Jurkat, Clone E6-1 (cell line): ENCODE measurements at regions not wholly inside any gene's neighbourhood (a gene's known extent, or its start where the extent isn't known, plus 50 kb on each side); places are given as distances from the start of the nearest gene placed in this dataset.

ENCODE experiments used
- DNase-seq: peaks from one replicate; pipeline ENCODE4 v3.0.0-alpha.2; 2011; ENCODE audit warnings: low read depth, low spot score
- H3K4me3 ChIP-seq: 2 replicates; pipeline ENCODE4 v1.5.1; 2011; ENCODE audit warnings: mild to moderate bottlenecking, low read length, control low read depth, moderate library complexity

DNA sequence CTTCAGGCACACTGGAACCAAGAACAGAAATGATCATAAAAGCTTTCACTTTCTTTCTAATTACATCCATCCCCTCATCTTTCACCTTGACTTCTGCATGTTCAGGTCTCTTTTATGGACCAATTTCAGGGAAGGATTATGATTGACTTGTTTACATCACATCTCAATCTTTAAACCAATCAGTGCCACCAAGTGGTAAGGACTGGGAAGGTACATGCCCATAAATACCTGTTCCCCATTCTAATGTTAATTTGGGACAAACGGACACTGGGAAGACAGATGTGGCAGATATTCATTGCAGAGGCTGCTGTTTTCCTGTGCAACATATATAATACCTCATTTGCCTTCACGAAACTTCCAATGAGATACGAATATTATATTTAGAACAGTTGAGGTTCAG lies 978.1 kb downstream of the GALC start:
- H3K4me3 ChIP-seq = no peak overlapping the region
- no peak for DNase-seq

DNA sequence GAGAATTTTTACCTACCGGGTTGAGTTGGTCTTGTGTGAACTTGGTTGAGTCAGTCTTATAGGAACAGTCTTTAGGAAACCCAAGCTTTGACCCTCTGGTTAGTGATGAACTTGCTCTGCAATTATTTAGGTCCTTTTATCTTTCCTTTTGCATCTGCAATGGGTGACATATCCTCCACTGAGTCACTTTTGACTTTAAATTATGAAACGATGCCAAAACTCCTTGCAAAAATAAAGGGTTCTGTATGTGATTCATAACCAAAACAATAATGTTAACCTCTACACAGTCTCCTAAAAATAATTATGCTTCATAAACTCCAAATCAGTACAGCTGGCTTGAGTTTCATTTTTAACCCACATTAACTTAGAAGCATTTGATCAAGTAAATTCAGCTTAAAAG lies 979.4 kb downstream of the GALC start:
- H3K4me3 ChIP-seq = no peak overlapping the region
- no peak for DNase-seq

DNA sequence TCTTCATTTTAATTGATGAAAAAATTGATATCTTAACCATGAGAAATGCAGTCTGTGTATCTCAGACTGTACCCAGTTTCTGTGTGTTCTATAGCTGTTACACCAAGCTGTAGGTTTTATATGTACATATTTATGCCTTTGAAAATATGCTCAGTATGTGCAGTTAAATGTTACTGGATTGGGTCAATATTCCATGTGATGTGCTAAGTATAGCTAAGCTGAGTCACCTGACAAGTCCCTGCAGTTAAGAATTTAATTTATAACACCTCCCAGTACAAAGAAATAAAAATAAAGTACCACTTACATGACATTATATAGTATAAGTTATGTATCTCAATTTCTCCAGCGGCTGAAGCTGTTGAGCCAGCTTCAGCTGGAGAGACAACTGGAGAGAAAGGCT lies 984.0 kb downstream of the GALC start:
- H3K4me3 ChIP-seq = no peak overlapping the region
- no peak for DNase-seq

DNA sequence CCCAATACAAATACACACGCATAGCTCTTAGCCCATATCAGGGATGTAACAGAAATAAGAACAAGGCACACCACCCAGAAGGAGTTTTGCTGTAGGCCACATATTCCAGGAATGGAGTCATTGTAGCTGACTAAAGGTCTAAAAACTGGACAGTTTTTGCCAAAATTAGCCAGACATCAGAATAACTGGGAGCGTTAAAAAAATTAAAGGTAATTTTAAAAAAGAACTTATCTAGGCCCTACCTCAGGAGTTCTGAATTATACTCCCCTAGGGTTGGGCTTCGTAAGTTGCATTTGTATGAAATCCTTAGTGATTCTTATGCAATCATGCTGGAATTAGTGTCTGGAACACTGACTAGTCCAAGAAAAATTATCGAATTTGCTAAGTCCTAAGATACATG lies 987.7 kb downstream of the GALC start:
- no peak for DNase-seq
- no peak overlapping the region for H3K4me3 ChIP-seq

DNA sequence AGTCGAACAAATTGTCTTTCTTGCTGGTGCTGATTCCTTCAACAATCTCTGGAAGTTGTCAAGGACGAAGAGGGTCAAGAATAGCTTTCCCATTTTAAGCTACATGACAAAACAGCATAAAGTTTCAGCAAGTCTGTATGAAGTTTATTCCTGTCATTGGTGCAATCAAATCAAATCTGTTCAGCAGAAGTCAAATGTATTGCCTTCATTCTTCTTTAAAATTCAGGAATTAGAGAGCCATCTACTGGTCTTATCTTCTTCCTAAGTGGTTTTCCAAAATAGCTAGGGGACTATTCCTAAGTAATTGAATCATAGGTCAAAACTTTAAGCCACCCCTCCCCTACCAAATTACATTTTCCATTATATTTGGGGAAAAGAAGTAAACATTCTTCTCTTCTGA lies 990.2 kb downstream of the GALC start:
- no peak for DNase-seq

DNA sequence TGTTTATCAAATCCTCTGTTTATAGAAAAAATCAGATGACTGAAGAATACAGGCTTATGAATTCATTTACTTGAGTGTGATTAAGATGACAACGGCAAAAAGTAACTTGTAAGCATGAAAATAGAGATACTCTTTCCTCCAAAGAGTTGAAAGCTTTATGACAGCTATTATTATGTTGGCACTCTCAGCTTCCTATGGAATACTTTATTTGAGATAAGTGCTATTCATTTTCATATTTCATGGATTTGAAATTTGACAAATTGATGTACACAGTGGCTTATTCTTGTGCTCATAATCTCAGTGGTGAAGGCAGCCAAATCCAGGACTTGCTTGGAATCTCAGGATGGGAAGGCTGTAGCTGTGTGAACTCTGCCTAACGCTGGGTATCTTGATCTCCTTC lies 991.6 kb downstream of the GALC start:
- H3K4me3 ChIP-seq = no peak overlapping the region
- DNase-seq = no peak

More for the DNA sequence above, 990.2 kb downstream of the GALC start:
- H3K4me3 ChIP-seq = no peak overlapping the region

DNA sequence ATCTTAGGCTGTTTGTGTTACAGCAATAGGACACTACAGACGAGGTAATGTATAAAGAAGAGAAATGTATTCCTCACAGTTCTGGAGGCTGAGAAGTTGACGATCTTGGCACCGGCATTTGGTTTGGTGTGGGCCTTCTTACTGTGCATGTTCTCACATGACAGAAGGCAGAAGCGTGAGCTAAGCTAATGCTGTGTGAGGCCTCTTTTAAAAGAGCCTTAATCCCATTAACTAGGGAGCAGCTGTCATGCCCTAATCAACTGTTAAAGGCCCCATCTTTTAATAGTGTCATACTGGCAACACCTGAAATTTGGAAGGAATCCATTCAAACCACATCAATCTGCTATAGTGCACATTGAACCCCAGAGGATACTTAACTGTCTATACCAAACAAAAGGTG lies 992.9 kb downstream of the GALC start:
- H3K4me3 ChIP-seq = no peak overlapping the region

DNA sequence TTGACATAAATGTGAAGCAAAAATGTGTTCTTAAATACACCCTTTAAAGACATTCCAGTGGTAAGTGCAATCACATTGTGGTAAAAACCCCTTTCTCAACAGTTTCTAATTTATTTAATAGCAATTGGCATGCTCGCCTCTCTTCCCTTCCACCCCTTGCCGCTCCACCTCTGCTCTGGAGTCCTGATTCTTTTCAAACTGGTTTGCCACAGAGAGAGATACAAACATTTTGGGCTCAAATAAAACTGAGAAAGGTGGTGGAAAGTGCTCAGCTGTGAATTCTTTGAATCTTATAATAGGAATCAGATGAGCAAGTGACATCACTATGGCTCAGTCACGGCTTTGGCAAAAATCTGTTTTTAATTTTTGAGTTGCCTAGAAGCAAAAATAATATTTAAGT lies 993.9 kb downstream of the GALC start:
- DNase-seq = no peak
- no peak overlapping the region for H3K4me3 ChIP-seq

More for the DNA sequence above, 992.9 kb downstream of the GALC start:
- DNase-seq = no peak

DNA sequence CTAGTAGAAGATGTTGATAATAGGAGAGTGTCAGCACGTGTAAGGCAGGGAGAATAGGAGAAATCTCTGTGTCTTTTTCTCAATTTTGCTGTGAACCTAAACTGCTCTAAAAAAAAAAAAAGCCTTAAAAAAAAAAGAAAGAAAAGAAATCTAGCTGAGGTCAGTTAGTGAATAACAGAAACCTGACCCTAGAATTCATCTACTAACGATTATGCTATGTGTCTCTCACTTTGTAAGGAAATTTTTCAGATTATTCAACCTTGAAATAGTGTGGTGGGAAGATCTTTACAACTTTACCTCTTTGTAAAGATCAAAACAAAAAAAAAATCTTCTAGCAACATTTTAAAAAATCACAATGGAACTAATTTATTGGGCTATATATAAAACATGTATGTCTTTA lies 995.7 kb downstream of the GALC start:
- H3K4me3 ChIP-seq = no peak overlapping the region
- DNase-seq = no peak

DNA sequence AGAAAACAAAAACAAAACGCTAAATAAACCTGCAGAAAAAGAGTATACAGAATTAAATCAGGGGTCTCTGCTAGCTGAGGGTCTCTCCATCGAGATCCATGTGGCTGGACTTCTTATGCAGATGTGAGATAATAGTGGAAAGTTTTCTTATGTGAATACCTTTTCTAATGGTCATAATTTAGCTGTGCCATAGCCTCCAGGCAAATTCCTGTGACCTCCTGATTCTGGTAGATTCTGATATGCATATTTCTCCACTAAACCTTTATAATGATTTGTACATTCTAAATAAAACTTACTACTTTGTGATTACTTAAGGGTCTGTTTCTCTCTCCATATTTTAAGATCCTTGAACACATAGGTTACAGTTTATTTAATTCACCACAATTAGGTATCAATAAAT lies 1002.6 kb downstream of the GALC start:
- no peak overlapping the region for H3K4me3 ChIP-seq
- DNase-seq = no peak

DNA sequence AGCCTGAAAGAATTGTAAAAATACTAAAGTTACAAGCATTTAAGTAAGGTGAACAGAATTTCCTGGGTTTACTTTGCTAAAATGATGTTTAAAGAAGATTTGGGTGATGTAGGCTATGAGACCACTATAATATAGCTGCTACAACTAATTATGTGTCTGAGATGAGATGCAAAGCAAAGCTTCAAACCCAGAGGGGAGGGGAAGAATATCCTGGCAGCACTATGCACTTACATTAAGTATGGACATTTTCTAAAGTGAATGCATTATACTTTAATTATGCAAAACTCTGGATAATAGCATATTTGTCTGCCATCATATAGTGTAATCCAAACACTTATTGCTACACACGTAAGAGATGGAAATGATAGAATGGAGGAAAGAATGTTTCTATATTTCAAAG lies 1003.7 kb downstream of the GALC start:
- no peak overlapping the region for H3K4me3 ChIP-seq

DNA sequence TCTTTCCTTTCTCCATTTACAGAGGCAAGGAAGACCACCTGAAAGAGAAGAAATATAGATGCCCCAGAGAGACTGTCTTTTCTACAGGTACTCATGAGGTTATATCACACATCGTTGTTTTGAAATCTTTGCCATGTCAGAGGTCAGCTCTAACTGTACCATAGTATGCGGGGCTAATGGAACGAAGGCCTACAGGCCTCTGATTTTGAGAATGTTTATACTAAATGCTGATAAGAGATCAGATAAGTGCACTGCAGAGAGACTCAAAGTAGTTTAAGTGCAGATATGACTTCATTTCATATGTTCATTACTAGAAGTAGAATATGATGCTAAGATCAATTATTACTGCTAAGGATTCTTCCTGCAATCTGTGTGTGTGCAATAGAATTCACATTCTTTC lies 1005.0 kb downstream of the GALC start:
- DNase-seq = no peak
- H3K4me3 ChIP-seq = no peak overlapping the region

More for the DNA sequence above, 1003.7 kb downstream of the GALC start:
- no peak for DNase-seq

DNA sequence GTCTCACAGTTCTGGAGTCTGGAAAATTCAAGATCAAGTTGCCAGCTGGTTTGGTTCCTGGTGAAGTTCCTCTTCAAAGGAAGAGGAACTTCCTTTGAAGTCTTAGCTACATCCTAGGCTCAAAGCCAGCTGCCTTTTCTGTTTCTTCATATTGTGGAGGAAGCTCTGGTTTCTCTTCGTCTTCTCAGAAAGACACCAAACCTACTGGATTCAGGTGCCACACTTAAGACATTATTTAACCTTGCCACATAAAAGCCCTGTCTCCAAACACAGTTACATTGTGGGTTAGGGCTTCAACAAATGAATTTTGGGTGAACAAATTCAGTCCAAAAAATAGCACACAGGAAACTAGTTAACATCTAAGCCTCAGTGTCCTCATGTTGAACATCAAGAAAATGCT lies 1019.8 kb downstream of the GALC start:
- peak; percentile 45 for DNase-seq

DNA sequence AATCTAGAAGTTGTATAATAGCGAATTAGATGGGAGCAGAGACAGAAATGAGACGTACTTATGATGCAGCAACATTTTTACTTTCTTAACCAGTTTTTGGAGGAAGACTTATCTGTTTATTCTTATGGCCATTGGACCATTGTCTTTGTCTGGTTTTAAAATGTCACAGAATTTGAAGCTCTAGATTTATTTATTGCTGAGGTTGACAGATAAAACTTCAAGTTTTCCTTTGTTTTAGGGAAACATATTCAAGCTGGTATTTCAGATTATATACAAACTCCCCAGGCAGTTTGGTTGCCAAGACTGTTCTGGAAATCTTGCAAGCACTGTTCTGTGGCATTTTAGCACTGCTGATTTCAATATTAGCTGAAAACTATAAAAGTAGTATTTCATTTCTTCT lies 1021.7 kb downstream of the GALC start:
- H3K4me3 ChIP-seq = no peak overlapping the region
- no peak for DNase-seq

More for the DNA sequence above, 1019.8 kb downstream of the GALC start:
- no peak overlapping the region for H3K4me3 ChIP-seq

DNA sequence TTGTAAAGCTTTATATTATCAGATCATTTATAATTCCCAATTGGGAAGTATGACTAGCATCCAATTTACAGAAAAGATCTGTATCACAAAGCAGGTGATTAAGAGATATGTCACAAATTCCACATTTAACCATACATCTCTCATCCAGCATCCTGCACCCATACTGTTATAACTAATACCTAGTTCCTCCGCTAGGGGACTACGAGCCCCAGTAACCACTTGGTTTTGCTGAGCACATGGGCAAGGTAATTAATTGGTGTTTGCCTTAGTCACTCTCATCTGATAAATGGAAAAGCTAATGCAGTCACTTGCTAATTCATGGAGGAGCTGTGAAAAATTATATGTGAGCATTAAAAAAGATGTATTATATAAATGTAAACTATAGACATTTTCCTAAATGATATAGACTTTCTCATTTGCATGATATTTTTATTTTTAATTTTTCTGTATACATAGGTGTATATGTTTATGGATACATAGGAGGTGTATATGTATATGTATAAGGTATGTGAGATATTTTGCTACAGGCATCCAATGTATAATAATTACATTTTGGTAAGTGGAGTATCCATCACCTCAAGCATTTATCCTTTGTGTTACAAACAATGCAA lies 1031.8 kb downstream of the GALC start:
- peak; percentile 27 for DNase-seq
- H3K4me3 ChIP-seq = no peak overlapping the region

DNA sequence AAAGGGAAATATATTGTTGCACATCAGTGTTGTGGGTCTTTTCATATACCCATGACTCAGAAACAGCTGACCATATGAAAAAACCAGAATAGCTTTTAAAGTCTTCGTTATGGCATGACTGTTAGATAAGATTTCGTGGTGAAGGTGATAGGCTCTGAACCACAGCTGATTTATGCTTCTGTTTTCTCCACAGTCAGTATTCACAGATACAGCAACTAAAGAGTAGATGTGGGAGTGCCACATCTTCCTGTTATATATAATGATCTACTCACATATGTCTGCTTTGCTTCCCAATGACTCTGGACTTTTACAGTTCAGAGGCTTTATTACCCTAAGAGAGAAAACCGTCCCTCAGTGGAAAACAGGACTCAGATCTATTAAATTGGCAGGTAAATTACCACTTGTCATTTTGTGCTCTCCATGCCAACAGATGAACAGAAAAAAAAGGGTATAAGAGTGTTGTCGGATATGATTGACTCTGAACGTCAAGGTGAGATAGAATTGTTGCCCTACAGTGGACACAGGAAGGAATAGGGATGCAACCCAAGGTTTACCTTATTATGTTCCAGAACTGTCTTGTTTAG lies 1037.1 kb downstream of the GALC start:
- DNase-seq = no peak
- no peak overlapping the region for H3K4me3 ChIP-seq

DNA sequence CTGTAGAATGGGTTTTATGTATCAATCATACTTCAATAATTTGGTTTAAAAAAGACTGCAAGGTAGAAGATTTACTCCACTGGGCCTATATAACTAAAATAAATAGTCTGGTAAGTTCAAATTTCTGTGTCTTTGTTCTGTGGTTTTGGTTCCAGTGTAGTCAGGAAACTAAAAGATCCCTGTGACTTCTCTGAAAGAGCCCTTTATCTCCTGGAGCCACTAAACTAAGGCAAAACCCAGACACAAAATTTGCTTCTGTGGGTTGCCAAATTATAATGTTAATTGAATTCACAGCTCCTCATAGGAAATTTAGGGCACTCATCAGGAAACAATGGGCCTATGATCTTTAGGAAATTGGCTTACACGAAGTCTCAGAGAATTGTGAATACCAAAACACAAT lies 1038.4 kb downstream of the GALC start:
- H3K4me3 ChIP-seq = no peak overlapping the region
- DNase-seq = no peak

DNA sequence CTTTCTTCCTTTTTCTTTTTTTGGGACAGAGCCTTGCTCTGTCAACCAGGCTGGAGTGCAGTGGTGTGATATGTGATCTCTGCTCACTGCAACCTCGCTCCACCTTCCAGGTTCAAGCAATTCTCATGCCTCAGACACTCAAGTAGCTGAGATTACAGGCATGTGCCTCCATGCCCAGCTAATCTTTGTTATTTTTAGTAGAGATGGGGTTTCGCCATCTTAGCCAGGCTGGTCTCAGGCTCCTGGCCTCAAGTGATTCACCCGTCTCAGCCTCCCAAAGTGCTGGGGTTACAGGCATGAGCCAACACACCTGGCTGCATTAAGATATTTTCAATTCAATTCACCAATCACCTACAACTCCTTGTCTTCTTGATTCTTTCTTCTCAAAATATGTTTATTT lies 1046.5 kb downstream of the GALC start:
- no peak for DNase-seq
- no peak overlapping the region for H3K4me3 ChIP-seq

DNA sequence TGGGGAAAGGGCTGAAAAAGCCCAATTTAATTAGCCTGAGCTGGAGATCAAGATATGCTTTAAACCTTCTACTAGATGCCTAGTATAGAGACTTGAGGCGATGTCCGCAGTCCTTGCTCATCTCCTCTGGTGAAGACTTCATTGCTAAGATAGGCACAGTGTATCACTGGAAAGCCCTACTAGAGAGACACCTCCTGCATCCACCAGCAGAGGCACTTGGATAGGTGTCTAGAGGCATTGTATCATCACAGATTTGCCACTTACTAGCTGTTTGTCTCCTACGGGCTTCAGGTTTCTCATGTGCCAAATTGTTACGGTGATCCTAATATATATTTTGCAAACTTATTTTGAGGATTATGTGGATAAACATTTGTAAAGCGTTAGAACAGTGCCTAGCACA lies 1048.5 kb downstream of the GALC start:
- no peak for DNase-seq
- no peak overlapping the region for H3K4me3 ChIP-seq

DNA sequence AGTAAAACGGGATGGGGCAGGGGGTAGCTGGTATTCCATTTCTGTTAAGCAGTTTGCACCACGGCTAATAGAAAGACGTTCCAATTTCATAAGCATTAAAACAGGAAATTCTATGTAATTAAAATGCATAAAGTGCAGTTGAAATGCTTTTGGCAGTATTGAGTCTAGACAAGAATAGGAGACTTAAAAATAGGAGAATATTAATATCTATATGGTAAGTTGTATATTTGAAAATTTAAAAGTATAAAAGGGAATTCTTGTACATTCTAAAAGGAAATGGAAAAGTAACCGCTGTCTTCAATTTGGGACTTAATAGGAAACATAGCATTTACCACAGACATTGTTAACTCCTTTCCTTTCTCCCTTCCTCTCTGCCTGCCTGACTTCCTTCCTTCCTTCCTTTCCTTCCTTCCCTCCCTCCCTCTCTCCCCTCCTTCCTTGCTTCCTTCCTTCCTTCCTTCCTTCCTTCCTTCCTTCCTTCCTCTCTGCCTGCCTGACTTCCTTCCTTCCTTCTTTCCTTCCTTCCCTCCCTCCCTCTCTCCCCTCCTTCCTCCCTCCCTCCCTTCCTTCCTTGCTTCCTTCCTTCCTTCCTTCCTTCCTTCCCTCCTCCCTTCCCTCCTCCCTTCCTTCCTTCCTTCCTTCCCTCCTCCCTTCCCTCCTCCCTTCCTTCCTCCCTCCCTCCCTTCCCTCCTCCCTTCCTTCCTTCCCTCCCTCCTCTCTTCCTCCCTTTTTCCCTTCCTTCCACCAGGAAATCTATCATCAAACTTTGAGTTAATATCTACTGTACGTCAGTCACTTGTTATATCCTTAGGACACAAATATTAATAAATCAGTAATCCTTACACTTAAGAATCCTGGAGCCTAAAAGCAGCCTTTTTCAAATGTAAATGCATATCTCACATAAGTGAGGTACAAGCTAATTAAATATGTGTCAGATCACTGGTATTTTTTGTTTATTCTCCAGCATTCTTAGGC lies 1049.3 kb downstream of the GALC start:
- DNase-seq = no peak
- H3K4me3 ChIP-seq = no peak overlapping the region
